Mesothelial cell of epicardium (in vitro differentiated cells): ENCODE measurements at regions not wholly inside any gene's neighbourhood (a gene's known extent, or its start where the extent isn't known, plus 50 kb on each side); places are given as distances from the start of the nearest gene placed in this dataset.

Source experiments
- DNase-seq, 2 experiments: peaks; one replicate each; pipeline ENCODE4 v3.0.0; 2021; ENCODE audit warnings: low spot score in 2 of 2; ENCODE audit not compliant: unreplicated experiment in 2 of 2
- H3K27ac Mint-ChIP-seq: 2 replicates; pipeline ENCODE4 v1.8.0; 2021; ENCODE audit warnings: mixed read lengths
- H3K27me3 Mint-ChIP-seq: 2 replicates; pipeline ENCODE4 v1.8.0; 2021; ENCODE audit warnings: low read depth, mixed read lengths
- H3K36me3 Mint-ChIP-seq: 2 replicates; pipeline ENCODE4 v1.8.0; 2021; ENCODE audit warnings: mixed read lengths
- H3K4me1 Mint-ChIP-seq: 2 replicates; pipeline ENCODE4 v1.8.0; 2021; ENCODE audit warnings: mixed read lengths
- H3K4me3 Mint-ChIP-seq: 2 replicates; pipeline ENCODE4 v1.8.0; 2021; ENCODE audit warnings: mild to moderate bottlenecking, moderate library complexity, mixed read lengths
- H3K9me3 Mint-ChIP-seq: 2 replicates; pipeline ENCODE4 v1.8.0; 2021; ENCODE audit warnings: mixed read lengths
- CTCF ChIP-seq: fragments of 200-600 bp; sonication (generic); IDR thresholded peaks from one replicate; pipeline ENCODE4 v1.5.0; 2021; ENCODE audit warnings: antibody characterized with exemption; ENCODE audit not compliant: unreplicated experiment

GRCh38 chr4:98210281-98210680, 50.9 kb upstream of the RAP1GDS1 start:
- no peak overlapping the region for H3K27ac Mint-ChIP-seq
- H3K4me1 Mint-ChIP-seq, result no peaks in the 10 kb centered on the region
- no peak for TF ChIP-seq CTCF
- H3K9me3 Mint-ChIP-seq, result no peaks in the 10 kb centered on the region
- H3K27me3 Mint-ChIP-seq, result no peaks in the 10 kb centered on the region
- H3K36me3 Mint-ChIP-seq, result no peaks in the 10 kb centered on the region
- no peak for DNase-seq
- no peak overlapping the region for H3K4me3 Mint-ChIP-seq

- Mint-ChIP-seq H3K27ac (no peak overlapping the region), H3K4me1 (no peaks in the 10 kb centered on the region), H3K4me3 (no peak overlapping the region), H3K27me3 (no peaks in the 10 kb centered on the region), H3K9me3 (no peaks in the 10 kb centered on the region), H3K36me3 (no peaks in the 10 kb centered on the region)
- no peak for DNase-seq
- TF ChIP-seq CTCF, result no peak
These were observed 52.1 kb upstream of the RAP1GDS1 start for GRCh38 chr4:98209111-98209510.

GRCh38 chr4:98204236-98204553, 57.0 kb upstream of the RAP1GDS1 start:
- DNase-seq, result no peak
- H3K27ac Mint-ChIP-seq, result no peak overlapping the region
- no peak for TF ChIP-seq CTCF
- H3K9me3 Mint-ChIP-seq, result peaks cover 12% of the 10 kb centered on the region
- no peak overlapping the region for H3K4me3 Mint-ChIP-seq
- no peaks in the 10 kb centered on the region for H3K4me1 Mint-ChIP-seq
- no peaks in the 10 kb centered on the region for H3K27me3 Mint-ChIP-seq
- no peaks in the 10 kb centered on the region for H3K36me3 Mint-ChIP-seq

- H3K4me3 Mint-ChIP-seq, result no peak overlapping the region
- H3K27me3 Mint-ChIP-seq, result no peaks in the 10 kb centered on the region
- no peaks in the 10 kb centered on the region for H3K36me3 Mint-ChIP-seq
- no peaks in the 10 kb centered on the region for H3K4me1 Mint-ChIP-seq
- no peak overlapping the region for H3K27ac Mint-ChIP-seq
- no peak for TF ChIP-seq CTCF
- DNase-seq, result no peak
- H3K9me3 Mint-ChIP-seq, result peaks cover 12% of the 10 kb centered on the region
These were observed 57.6 kb upstream of the RAP1GDS1 start for GRCh38 chr4:98203332-98204235.

- H3K9me3 Mint-ChIP-seq, result peaks cover 18% of the 10 kb centered on the region
- no peaks in the 10 kb centered on the region for H3K4me1 Mint-ChIP-seq
- H3K4me3 Mint-ChIP-seq, result no peak overlapping the region
- no peak for DNase-seq
- no peak for TF ChIP-seq CTCF
- no peak overlapping the region for H3K27ac Mint-ChIP-seq
- no peaks in the 10 kb centered on the region for H3K27me3 Mint-ChIP-seq
- H3K36me3 Mint-ChIP-seq, result no peaks in the 10 kb centered on the region
These were observed 58.3 kb upstream of the RAP1GDS1 start for GRCh38 chr4:98202907-98203306.
